VCaP (cell line): ENCODE measurements at regions not wholly inside any gene's neighbourhood (a gene's known extent, or its start where the extent isn't known, plus 50 kb on each side); places are given as distances from the start of the nearest gene placed in this dataset.

Experiments
- H3K27ac ChIP-seq: fragments of 450-650 bp; 2 replicates; pipeline ENCODE4 v1.5.1; 2017
- CTCF ChIP-seq: fragments of 450-650 bp; conservative IDR thresholded peaks from 2 replicates; pipeline ENCODE4 v1.5.1; 2017; ENCODE audit warnings: mild to moderate bottlenecking, moderate library complexity

GRCh38 chr20:22373164-22373895 is 211.0 kb downstream of the FOXA2 start:
- no peak for TF ChIP-seq CTCF
- H3K27ac ChIP-seq: no peak overlapping the region

GRCh38 chr20:22371843-22372242 is 212.5 kb downstream of the FOXA2 start:
- no peak for TF ChIP-seq CTCF
- no peak overlapping the region for H3K27ac ChIP-seq

GRCh38 chr20:22370137-22370536 is 214.2 kb downstream of the FOXA2 start:
- no peak overlapping the region for H3K27ac ChIP-seq
- TF ChIP-seq CTCF: no peak

GRCh38 chr20:22369100-22369499 is 215.3 kb downstream of the FOXA2 start:
- no peak overlapping the region for H3K27ac ChIP-seq
- no peak for TF ChIP-seq CTCF

- no peak overlapping the region for H3K27ac ChIP-seq
- no peak for TF ChIP-seq CTCF
Measured at GRCh38 chr20:22368235-22368634, 216.1 kb downstream of the FOXA2 start.

GRCh38 chr20:22366631-22367030 is 217.7 kb downstream of the FOXA2 start:
- TF ChIP-seq CTCF: no peak
- no peak overlapping the region for H3K27ac ChIP-seq

- no peak overlapping the region for H3K27ac ChIP-seq
Measured at GRCh38 chr20:22354647-22355046, 229.7 kb downstream of the FOXA2 start.

More at GRCh38 chr20:22354647-22355046, 229.7 kb downstream of the FOXA2 start:
- no peak for TF ChIP-seq CTCF
